Spleen (tissue), 7 donors: ENCODE measurements at regions not wholly inside any gene's neighbourhood (a gene's known extent, or its start where the extent isn't known, plus 50 kb on each side); places are given as distances from the start of the nearest gene placed in this dataset.

Source experiments
- POLR2AphosphoS5 ChIP-seq, 3 donors: sonication (generic); formaldehyde crosslinking; IDR thresholded peaks; one replicate each; pipeline ENCODE4 v1.5.1; 2017; ENCODE audit warnings: antibody characterized with exemption in 3 of 3
- TF ChIP-seq, protein P1 (sequence below), 11 experiments: fragments of 200-600 bp in 7 of 11; fragments of 450-650 bp in 4 of 11; sonication (generic) in 4 of 11; IDR thresholded peaks in 8 of 11; conservative IDR thresholded peaks in 3 of 11; 1 replicate in 7 of 11; 2 replicates in 4 of 11; pipeline versions ENCODE4 v1.4.0 to v1.8.0; 2016 to 2021; ENCODE audit warnings: antibody characterized with exemption in 11 of 11, inconsistent platforms in 4 of 11, mild to moderate bottlenecking in 1 of 11
- donor health status: DM: no; HTN: no; CAD: no; lungs with moderate emphysema.
- donor health status: DM: no; HTN: no; CAD: no.
- donor health status: DM: no; HTN: no; CAD: no.

GRCh38 chr1:163604321-163604720, 282.6 kb downstream of the NUF2 start:
- TF ChIP-seq, protein P1, sequence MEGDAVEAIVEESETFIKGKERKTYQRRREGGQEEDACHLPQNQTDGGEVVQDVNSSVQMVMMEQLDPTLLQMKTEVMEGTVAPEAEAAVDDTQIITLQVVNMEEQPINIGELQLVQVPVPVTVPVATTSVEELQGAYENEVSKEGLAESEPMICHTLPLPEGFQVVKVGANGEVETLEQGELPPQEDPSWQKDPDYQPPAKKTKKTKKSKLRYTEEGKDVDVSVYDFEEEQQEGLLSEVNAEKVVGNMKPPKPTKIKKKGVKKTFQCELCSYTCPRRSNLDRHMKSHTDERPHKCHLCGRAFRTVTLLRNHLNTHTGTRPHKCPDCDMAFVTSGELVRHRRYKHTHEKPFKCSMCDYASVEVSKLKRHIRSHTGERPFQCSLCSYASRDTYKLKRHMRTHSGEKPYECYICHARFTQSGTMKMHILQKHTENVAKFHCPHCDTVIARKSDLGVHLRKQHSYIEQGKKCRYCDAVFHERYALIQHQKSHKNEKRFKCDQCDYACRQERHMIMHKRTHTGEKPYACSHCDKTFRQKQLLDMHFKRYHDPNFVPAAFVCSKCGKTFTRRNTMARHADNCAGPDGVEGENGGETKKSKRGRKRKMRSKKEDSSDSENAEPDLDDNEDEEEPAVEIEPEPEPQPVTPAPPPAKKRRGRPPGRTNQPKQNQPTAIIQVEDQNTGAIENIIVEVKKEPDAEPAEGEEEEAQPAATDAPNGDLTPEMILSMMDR (IDR thresholded peaks at IDR 0.05 in 8 of 11, conservative IDR thresholded peaks at IDR 0.05 in 3 of 11), result no peak
- TF ChIP-seq POLR2AphosphoS5 (IDR thresholded peaks at IDR 0.05), result no peak
